T-helper 1 cell treated with Interleukin-12 subunit alpha and Interleukin-12 subunit beta and Interleukin-4 antibody, amounts not matched to agents 30 μg/mL and 1 μg/mL, for 36 hours (primary cell): ENCODE measurements at regions not wholly inside any gene's neighbourhood (a gene's known extent, or its start where the extent isn't known, plus 50 kb on each side); places are given as distances from the start of the nearest gene placed in this dataset.
"Not testable (repeated sequence)": the region's sequence is repeated elsewhere in the genome, so short reads cannot be mapped to it uniquely, and the experiment has no call there.

Experiments
- H3K27ac Mint-ChIP-seq: one replicate; pipeline ENCODE4 v1.8.0; 2021; ENCODE audit warnings: mild to moderate bottlenecking, mixed read lengths
- H3K27me3 Mint-ChIP-seq: one replicate; pipeline ENCODE4 v1.8.0; 2021; ENCODE audit warnings: low read depth, mixed read lengths
- H3K36me3 Mint-ChIP-seq: one replicate; pipeline ENCODE4 v1.8.0; 2021; ENCODE audit warnings: low read depth, mixed read lengths
- H3K4me1 Mint-ChIP-seq: one replicate; pipeline ENCODE4 v1.8.0; 2021; ENCODE audit warnings: low read depth, mixed read lengths
- H3K4me3 Mint-ChIP-seq: one replicate; pipeline ENCODE4 v1.8.0; 2021; ENCODE audit warnings: mild to moderate bottlenecking, moderate library complexity, mixed read lengths
- H3K9me3 Mint-ChIP-seq: one replicate; pipeline ENCODE4 v1.8.0; 2021; ENCODE audit warnings: mixed read lengths

- Mint-ChIP-seq H3K27ac (no peak overlapping the region), H3K4me3 (no peak overlapping the region), H3K27me3 (peaks cover 24% of the 10 kb centered on the region), H3K36me3 (no peaks in the 10 kb centered on the region), H3K9me3 (no peaks in the 10 kb centered on the region), H3K4me1 (no peaks in the 10 kb centered on the region)
Observed at GRCh38 chr4:108458681-108459080, 161.7 kb upstream of the RPL34 start.

DNA sequence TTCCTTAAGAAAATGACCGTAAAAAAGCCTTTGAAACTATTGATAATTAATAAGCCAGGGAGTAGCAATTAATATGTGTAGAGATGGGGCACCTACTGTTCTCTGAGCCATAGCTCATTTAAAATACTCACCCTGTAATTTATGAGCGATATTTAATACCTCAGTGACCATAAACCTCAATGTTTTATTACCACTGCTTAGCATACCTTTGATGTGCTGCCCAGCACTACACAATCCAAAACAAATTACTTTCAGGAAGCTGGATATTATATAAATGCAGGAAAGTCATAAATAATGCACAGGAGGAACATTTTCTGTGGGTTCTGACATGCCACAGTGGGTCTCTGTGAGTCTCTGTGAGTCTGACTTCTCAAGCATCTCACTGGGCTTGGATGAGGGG lies 166.1 kb upstream of the RPL34 start:
- Mint-ChIP-seq H3K4me3 (no peak overlapping the region), H3K36me3 (no peaks in the 10 kb centered on the region), H3K27ac (no peak overlapping the region), H3K4me1 (peaks cover 3% of the 10 kb centered on the region), H3K9me3 (peaks cover 5% of the 10 kb centered on the region), H3K27me3 (peaks cover 26% of the 10 kb centered on the region)

- Mint-ChIP-seq H3K4me1 (peaks cover 6% of the 10 kb centered on the region), H3K4me3 (no peak overlapping the region), H3K36me3 (no peaks in the 10 kb centered on the region), H3K27me3 (peaks cover 28% of the 10 kb centered on the region), H3K9me3 (peaks cover 5% of the 10 kb centered on the region), H3K27ac (no peak overlapping the region)
Observed at GRCh38 chr4:108453366-108453765, 167.0 kb upstream of the RPL34 start.

- Mint-ChIP-seq H3K4me1 (peaks cover 6% of the 10 kb centered on the region), H3K4me3 (no peak overlapping the region), H3K36me3 (no peaks in the 10 kb centered on the region), H3K9me3 (peaks cover 5% of the 10 kb centered on the region), H3K27me3 (peaks cover 20% of the 10 kb centered on the region), H3K27ac (no peak overlapping the region)
Observed at GRCh38 chr4:108450236-108450898, 170.0 kb upstream of the RPL34 start.

GRCh38 chr4:108449129-108449528 lies 171.2 kb upstream of the RPL34 start:
- Mint-ChIP-seq H3K27me3 (peaks cover 8% of the 10 kb centered on the region), H3K4me3 (no peak overlapping the region), H3K27ac (no peak overlapping the region), H3K9me3 (peaks cover 5% of the 10 kb centered on the region), H3K36me3 (peaks cover under 1% of the 10 kb centered on the region), H3K4me1 (peaks cover 7% of the 10 kb centered on the region)

- H3K4me3 Mint-ChIP-seq, result no peak overlapping the region
- H3K27ac Mint-ChIP-seq, result no peak overlapping the region
- peaks cover 3% of the 10 kb centered on the region for H3K36me3 Mint-ChIP-seq
- peaks cover 6% of the 10 kb centered on the region for H3K9me3 Mint-ChIP-seq
- H3K27me3 Mint-ChIP-seq, result peaks cover 8% of the 10 kb centered on the region
- peaks cover 9% of the 10 kb centered on the region for H3K4me1 Mint-ChIP-seq
Observed at GRCh38 chr4:108446556-108446955, 173.8 kb upstream of the RPL34 start.

DNA sequence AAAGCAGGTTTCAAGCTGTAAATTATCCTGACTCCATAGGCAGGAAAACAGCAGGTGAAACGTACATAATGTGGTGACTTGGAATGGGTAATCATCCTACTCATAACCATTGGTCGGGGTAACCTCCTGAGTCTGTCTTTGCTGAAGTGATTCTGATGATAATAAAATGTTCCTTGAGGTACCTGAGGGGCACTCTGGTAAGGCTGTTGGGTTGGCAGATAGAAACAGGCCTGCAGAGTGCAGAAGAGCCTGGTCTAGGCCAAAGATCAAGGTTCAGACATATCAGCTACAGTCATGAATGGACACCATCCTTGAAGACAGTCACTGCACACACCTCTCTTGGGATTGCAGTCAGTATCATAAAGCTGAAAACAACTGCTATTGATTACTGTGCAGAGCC lies 174.7 kb upstream of the RPL34 start:
- peaks cover 6% of the 10 kb centered on the region for H3K9me3 Mint-ChIP-seq
- H3K27me3 Mint-ChIP-seq, result peaks cover 8% of the 10 kb centered on the region
- H3K4me1 Mint-ChIP-seq, result peaks cover 12% of the 10 kb centered on the region
- peaks cover 3% of the 10 kb centered on the region for H3K36me3 Mint-ChIP-seq
- H3K27ac Mint-ChIP-seq, result no peak overlapping the region
- H3K4me3 Mint-ChIP-seq, result no peak overlapping the region

GRCh38 chr4:108443585-108443984 lies 176.8 kb upstream of the RPL34 start:
- Mint-ChIP-seq H3K4me3 (no peak overlapping the region), H3K9me3 (peaks cover 8% of the 10 kb centered on the region), H3K36me3 (peaks cover 4% of the 10 kb centered on the region), H3K4me1 (peaks cover 15% of the 10 kb centered on the region), H3K27ac (no peak overlapping the region), H3K27me3 (peaks cover 5% of the 10 kb centered on the region)

DNA sequence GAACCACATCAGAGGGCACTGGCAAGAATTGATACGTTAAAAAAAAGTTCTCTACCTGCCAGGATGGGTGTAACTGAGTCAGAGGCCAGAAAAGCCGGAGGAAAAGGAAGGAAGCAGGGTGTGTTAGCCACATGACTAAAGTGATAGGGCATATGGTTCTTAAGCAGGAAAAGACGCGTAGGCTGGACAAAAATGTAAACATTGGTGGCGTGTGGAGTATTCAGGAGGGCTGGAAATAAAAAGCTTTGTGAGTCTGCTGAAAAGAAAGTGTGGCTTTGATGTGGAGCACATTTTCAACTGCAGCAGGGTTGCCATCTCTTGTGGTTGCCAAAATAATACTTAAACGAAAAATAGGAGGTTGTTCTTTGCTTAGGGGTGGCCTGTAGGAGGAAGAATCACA lies 186.5 kb upstream of the RPL34 start:
- peak overlapping the region; percentile 83 for H3K27ac Mint-ChIP-seq
- H3K36me3 Mint-ChIP-seq, result peaks cover 8% of the 10 kb centered on the region
- peaks cover 5% of the 10 kb centered on the region for H3K27me3 Mint-ChIP-seq
- peaks cover 31% of the 10 kb centered on the region for H3K4me1 Mint-ChIP-seq
- H3K9me3 Mint-ChIP-seq, result peaks cover 4% of the 10 kb centered on the region
- peak overlapping the region; percentile 39 for H3K4me3 Mint-ChIP-seq

DNA sequence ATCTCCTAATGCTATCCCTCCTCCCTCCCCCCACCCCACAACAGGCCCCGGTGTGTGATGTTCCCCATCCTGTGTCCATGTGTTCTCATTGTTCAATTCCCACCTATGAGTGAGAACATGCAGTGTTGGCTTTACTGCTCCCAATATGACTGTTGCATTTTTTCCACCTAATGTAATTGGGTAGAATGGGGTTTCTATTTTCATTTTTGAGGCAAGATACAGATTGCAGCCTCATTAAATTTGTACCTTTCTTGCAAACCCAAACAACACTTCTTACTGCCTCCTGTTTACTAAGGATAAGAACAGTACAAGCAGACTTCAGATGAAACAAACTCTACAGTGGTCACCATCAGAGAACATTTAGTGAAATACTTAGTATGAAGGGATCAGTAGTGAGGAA lies 187.0 kb upstream of the RPL34 start:
- Mint-ChIP-seq H3K27ac (peak overlapping the region; percentile 83), H3K4me3 (peak overlapping the region; percentile 39), H3K4me1 (peaks cover 31% of the 10 kb centered on the region)
- not testable (repeated sequence) for H3K27me3 Mint-ChIP-seq, H3K9me3 Mint-ChIP-seq, H3K36me3 Mint-ChIP-seq

DNA sequence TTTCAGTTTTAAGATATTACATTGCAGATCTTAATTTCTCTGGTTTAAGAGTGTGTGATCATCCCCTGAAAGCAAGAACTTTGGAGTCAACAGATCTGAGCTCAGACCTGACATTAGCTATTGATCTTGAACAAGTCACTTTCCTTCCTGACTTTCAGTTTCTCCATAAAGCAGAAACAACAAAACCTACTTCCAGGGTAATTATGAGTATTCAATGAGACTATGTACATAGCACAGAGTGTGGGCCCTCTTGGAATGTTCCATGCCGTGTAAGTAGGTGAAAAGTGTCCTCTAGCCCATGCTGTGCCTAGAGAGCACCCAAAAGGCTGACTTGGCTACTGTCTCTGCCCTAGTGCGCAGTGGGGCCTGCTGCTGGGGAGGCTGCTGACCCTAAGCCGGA lies 188.0 kb upstream of the RPL34 start:
- Mint-ChIP-seq H3K36me3 (peaks cover 3% of the 10 kb centered on the region), H3K4me3 (peak overlapping the region; percentile 2), H3K9me3 (no peaks in the 10 kb centered on the region), H3K4me1 (peaks cover 33% of the 10 kb centered on the region), H3K27me3 (no peaks in the 10 kb centered on the region), H3K27ac (peak overlapping the region; percentile 27)

- Mint-ChIP-seq H3K27ac (peak overlapping the region; percentile 27), H3K36me3 (peaks cover 3% of the 10 kb centered on the region), H3K4me1 (peaks cover 34% of the 10 kb centered on the region), H3K9me3 (no peaks in the 10 kb centered on the region), H3K4me3 (no peak overlapping the region), H3K27me3 (no peaks in the 10 kb centered on the region)
Observed at GRCh38 chr4:108431986-108432385, 188.4 kb upstream of the RPL34 start.

DNA sequence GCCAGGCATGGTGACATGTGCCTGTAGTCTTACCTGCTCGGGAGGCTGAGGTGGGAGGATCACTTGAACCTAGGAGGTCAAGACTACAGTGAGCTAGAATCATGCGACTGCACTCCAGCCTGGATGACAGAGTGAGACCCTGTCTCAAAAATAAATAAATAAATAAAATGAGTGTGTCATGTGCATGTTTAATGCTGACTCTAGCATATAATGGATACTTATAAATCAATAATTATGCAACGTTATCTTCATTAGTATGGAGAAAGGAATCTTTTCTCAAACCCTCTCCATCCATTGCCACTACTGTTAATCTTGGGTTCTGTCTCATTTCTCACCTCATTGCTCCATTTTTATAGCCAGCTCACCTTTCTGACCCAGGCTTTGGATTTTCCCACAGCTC lies 189.5 kb upstream of the RPL34 start:
- Mint-ChIP-seq H3K36me3 (peaks cover 3% of the 10 kb centered on the region), H3K4me3 (no peak overlapping the region), H3K27me3 (no peaks in the 10 kb centered on the region), H3K9me3 (no peaks in the 10 kb centered on the region), H3K4me1 (peaks cover 42% of the 10 kb centered on the region), H3K27ac (no peak overlapping the region)

- Mint-ChIP-seq H3K27ac (no peak overlapping the region), H3K27me3 (no peaks in the 10 kb centered on the region), H3K36me3 (peaks cover 3% of the 10 kb centered on the region), H3K4me1 (peaks cover 39% of the 10 kb centered on the region), H3K9me3 (no peaks in the 10 kb centered on the region), H3K4me3 (no peak overlapping the region)
Observed at GRCh38 chr4:108429662-108430061, 190.7 kb upstream of the RPL34 start.

GRCh38 chr4:108428923-108429322 lies 191.5 kb upstream of the RPL34 start:
- peaks cover 3% of the 10 kb centered on the region for H3K36me3 Mint-ChIP-seq
- no peak overlapping the region for H3K27ac Mint-ChIP-seq
- H3K9me3 Mint-ChIP-seq, result peaks cover 3% of the 10 kb centered on the region
- no peak overlapping the region for H3K4me3 Mint-ChIP-seq
- H3K4me1 Mint-ChIP-seq, result peaks cover 36% of the 10 kb centered on the region
- H3K27me3 Mint-ChIP-seq, result peaks cover 2% of the 10 kb centered on the region
